ENCODE measurements at regions not wholly inside any gene's neighbourhood (a gene's known extent, or its start where the extent isn't known, plus 50 kb on each side); places are given as distances from the start of the nearest gene placed in this dataset.
"Not testable (repeated sequence)": the region's sequence is repeated elsewhere in the genome, so short reads cannot be mapped to it uniquely, and the experiment has no call there.

GRCh38 chrX:78839711-78840110 is 92.2 kb downstream of the LPAR4 start:
- Histone ChIP-seq H3K4me3 (ENCODE audit: low read length) (no peak overlapping the region), H3K4me1 (ENCODE audit: control insufficient read depth, insufficient read depth, low read length) (peaks cover 5% of the 10 kb centered on the region), H3K9me3 (ENCODE audit: control insufficient read depth, low read length) (no peaks in the 10 kb centered on the region), H3K9ac (ENCODE audit: extremely low read depth, low read length, poor library complexity, severe bottlenecking) (no peak overlapping the region), H3K27ac (ENCODE audit: low read depth, low read length) (no peak overlapping the region), H3K27me3 (ENCODE audit: control insufficient read depth, insufficient read depth, low read length, poor library complexity, severe bottlenecking) (no peaks in the 10 kb centered on the region), H3K36me3 (ENCODE audit: control insufficient read depth, insufficient read depth, low read length) (no peaks in the 10 kb centered on the region)
- peak; percentile 50 for DNase-seq
- Mint-ChIP-seq H3K9me3 (peaks cover 55% of the 10 kb centered on the region), H3K36me3 (ENCODE audit: low read depth) (no peaks in the 10 kb centered on the region), H3K27me3 (ENCODE audit: insufficient read depth) (peaks cover 32% of the 10 kb centered on the region), H3K27ac (peak overlapping the region; percentile 72), H3K4me3 (no peak overlapping the region), H3K4me1 (peaks cover 21% of the 10 kb centered on the region)
- TF ChIP-seq CTCF (conservative IDR thresholded peaks at IDR 0.05): no peak
- 74% methylated on average over 2 of the region's 2 CpGs; no CpG with 5 or more reads in 1 of the 2 experiments for WGBS, 2 experiments (ENCODE audit: insufficient coverage in 1 of 2, insufficient read length in 1 of 2)

- H3K4me3 Mint-ChIP-seq; H3K9me3 ChIP-seq (ENCODE audit: control insufficient read depth, low read length); H3K27ac ChIP-seq (ENCODE audit: low read depth, low read length); H3K36me3 ChIP-seq (ENCODE audit: control insufficient read depth, insufficient read depth, low read length); DNase-seq; H3K9ac ChIP-seq (ENCODE audit: extremely low read depth, low read length, poor library complexity, severe bottlenecking); H3K27me3 ChIP-seq (ENCODE audit: control insufficient read depth, insufficient read depth, low read length, poor library complexity, severe bottlenecking); H3K4me1 ChIP-seq (ENCODE audit: control insufficient read depth, insufficient read depth, low read length); H3K27ac Mint-ChIP-seq; H3K4me3 ChIP-seq (ENCODE audit: low read length); H3K36me3 Mint-ChIP-seq (ENCODE audit: low read depth): not testable (repeated sequence)
- Mint-ChIP-seq H3K27me3 (ENCODE audit: insufficient read depth) (peaks cover 20% of the 10 kb centered on the region), H3K9me3 (peaks cover 42% of the 10 kb centered on the region), H3K4me1 (peaks cover 17% of the 10 kb centered on the region)
- WGBS, 2 experiments (ENCODE audit: insufficient coverage in 1 of 2, insufficient read length in 1 of 2): 84% methylated on average over 3 of the region's 6 CpGs; no CpG with 5 or more reads in 1 of the 2 experiments
Measured at GRCh38 chrX:78844218-78844617, 96.7 kb downstream of the LPAR4 start.

- H3K4me1 ChIP-seq (ENCODE audit: control insufficient read depth, insufficient read depth, low read length); H3K36me3 ChIP-seq (ENCODE audit: control insufficient read depth, insufficient read depth, low read length); DNase-seq; H3K27ac Mint-ChIP-seq; H3K27me3 ChIP-seq (ENCODE audit: control insufficient read depth, insufficient read depth, low read length, poor library complexity, severe bottlenecking); H3K36me3 Mint-ChIP-seq (ENCODE audit: low read depth); H3K27ac ChIP-seq (ENCODE audit: low read depth, low read length); H3K9me3 ChIP-seq (ENCODE audit: control insufficient read depth, low read length); H3K4me1 Mint-ChIP-seq; H3K9ac ChIP-seq (ENCODE audit: extremely low read depth, low read length, poor library complexity, severe bottlenecking); H3K27me3 Mint-ChIP-seq (ENCODE audit: insufficient read depth); H3K4me3 Mint-ChIP-seq; H3K4me3 ChIP-seq (ENCODE audit: low read length): not testable (repeated sequence)
- peaks cover 84% of the 10 kb centered on the region for H3K9me3 Mint-ChIP-seq
- WGBS, 2 experiments (ENCODE audit: insufficient coverage in 1 of 2, insufficient read length in 1 of 2): 100% methylated on average over 3 of the region's 3 CpGs; no CpG with 5 or more reads in 1 of the 2 experiments
Measured at GRCh38 chrX:78881248-78881647, 63.9 kb upstream of the P2RY10 start.

GRCh38 chrX:78886550-78886949 is 58.6 kb upstream of the P2RY10 start:
- H3K27ac ChIP-seq (ENCODE audit: low read depth, low read length): no peak overlapping the region
- H3K36me3 ChIP-seq (ENCODE audit: control insufficient read depth, insufficient read depth, low read length): no peaks in the 10 kb centered on the region
- Mint-ChIP-seq H3K27ac (no peak overlapping the region), H3K36me3 (ENCODE audit: low read depth) (no peaks in the 10 kb centered on the region), H3K27me3 (ENCODE audit: insufficient read depth) (no peaks in the 10 kb centered on the region), H3K4me1 (no peaks in the 10 kb centered on the region), H3K4me3 (no peak overlapping the region), H3K9me3 (peaks cover 52% of the 10 kb centered on the region)
- no peak for DNase-seq
- no peak overlapping the region for H3K9ac ChIP-seq (ENCODE audit: extremely low read depth, low read length, poor library complexity, severe bottlenecking)
- H3K27me3 ChIP-seq (ENCODE audit: control insufficient read depth, insufficient read depth, low read length, poor library complexity, severe bottlenecking): no peaks in the 10 kb centered on the region
- 93% methylated on average over 3 of the region's 5 CpGs; no CpG with 5 or more reads in 1 of the 2 experiments for WGBS, 2 experiments (ENCODE audit: insufficient coverage in 1 of 2, insufficient read length in 1 of 2)
- no peaks in the 10 kb centered on the region for H3K4me1 ChIP-seq (ENCODE audit: control insufficient read depth, insufficient read depth, low read length)
- H3K9me3 ChIP-seq (ENCODE audit: control insufficient read depth, low read length): no peaks in the 10 kb centered on the region
- TF ChIP-seq CTCF (conservative IDR thresholded peaks at IDR 0.05): peak; percentile 55
- H3K4me3 ChIP-seq (ENCODE audit: low read length): no peak overlapping the region
